HEK293 (cell line): ENCODE measurements at regions not wholly inside any gene's neighbourhood (a gene's known extent, or its start where the extent isn't known, plus 50 kb on each side); places are given as distances from the start of the nearest gene placed in this dataset.

Experiments
- CTCF ChIA-PET: fragments of 350-600 bp; formaldehyde crosslinking; extraction: SDS; loops from one replicate; lab custom pipeline; 2021; ENCODE audit warnings: antibody characterized with exemption; lab: Yijun Ruan, JAX
- POLR2A ChIA-PET: fragments of 300-600 bp; formaldehyde crosslinking; extraction: SDS; loops from one replicate; lab custom pipeline; 2020; ENCODE audit warnings: antibody characterized with exemption, inconsistent platforms; lab: Yijun Ruan, JAX
- H3K27ac ChIP-seq: fragments of 200-500 bp; sonication (Bioruptor generic); 2 replicates; pipeline ENCODE4 v1.5.1; 2014; ENCODE audit warnings: low read depth, low read length, control low read depth, inconsistent platforms; ENCODE audit errors: extremely low read depth
- H3K36me3 ChIP-seq, 2 experiments: fragments of 200-500 bp in 1 of 2; sonication (Bioruptor generic) in 1 of 2; 1 replicate in 1 of 2; 2 replicates in 1 of 2; pipeline ENCODE4 v1.5.1; 2014 to 2017; ENCODE audit warnings: inconsistent platforms in 2 of 2, low read length in 2 of 2; ENCODE audit not compliant: control insufficient read depth in 2 of 2, insufficient read depth in 1 of 2
- H3K4me1 ChIP-seq: fragments of 200-500 bp; sonication (Bioruptor generic); 2 replicates; pipeline ENCODE4 v1.5.1; 2014; ENCODE audit warnings: mild to moderate bottlenecking, low read length, inconsistent platforms; ENCODE audit not compliant: control insufficient read depth, insufficient read depth
- H3K4me3 ChIP-seq: 2 replicates; pipeline ENCODE4 v1.5.1; 2011; ENCODE audit warnings: low read depth, mild to moderate bottlenecking, control low read depth, low read length, moderate library complexity
- H3K9me3 ChIP-seq: fragments of 200-500 bp; sonication (Bioruptor generic); 2 replicates; pipeline ENCODE4 v1.5.1; 2014; ENCODE audit warnings: low read depth, low read length, inconsistent platforms; ENCODE audit not compliant: control insufficient read depth, insufficient read depth
- OSR2 ChIP-seq: fragments of 450-650 bp; formaldehyde crosslinking; IDR thresholded peaks from 2 replicates; pipeline ENCODE4 v1.5.1; 2016; ENCODE audit warnings: missing biosample characterization, missing genetic modification characterization
- PATZ1 ChIP-seq: fragments of 450-650 bp; formaldehyde crosslinking; IDR thresholded peaks from 2 replicates; pipeline ENCODE4 v1.5.1; 2016; ENCODE audit warnings: missing biosample characterization, missing genetic modification characterization
- SP3 ChIP-seq: fragments of 450-650 bp; formaldehyde crosslinking; IDR thresholded peaks from 2 replicates; pipeline ENCODE4 v1.5.1; 2016; ENCODE audit warnings: missing biosample characterization, missing genetic modification characterization
- ZBTB7A ChIP-seq: fragments of 450-650 bp; formaldehyde crosslinking; IDR thresholded peaks from 2 replicates; pipeline ENCODE4 v1.5.1; 2016; ENCODE audit warnings: low read depth, missing biosample characterization, missing genetic modification characterization
- ZFP3 ChIP-seq: fragments of 450-650 bp; formaldehyde crosslinking; IDR thresholded peaks from 2 replicates; pipeline ENCODE4 v1.5.1; 2016; ENCODE audit warnings: low read depth, missing biosample characterization, missing genetic modification characterization
- ZFP41 ChIP-seq: fragments of 450-650 bp; formaldehyde crosslinking; IDR thresholded peaks from 2 replicates; pipeline ENCODE4 v1.5.1; 2016; ENCODE audit warnings: missing biosample characterization, missing genetic modification characterization, borderline replicate concordance
- ZNF10 ChIP-seq: fragments of 450-650 bp; formaldehyde crosslinking; IDR thresholded peaks from 2 replicates; pipeline ENCODE4 v1.5.1; 2017; ENCODE audit warnings: missing biosample characterization, missing genetic modification characterization
- ZNF114 ChIP-seq: fragments of 450-650 bp; formaldehyde crosslinking; IDR thresholded peaks from 2 replicates; pipeline ENCODE4 v1.5.0; 2017; ENCODE audit warnings: missing biosample characterization, missing genetic modification characterization
- ZNF2 ChIP-seq: fragments of 450-650 bp; formaldehyde crosslinking; IDR thresholded peaks from 2 replicates; pipeline ENCODE4 v1.5.1; 2016; ENCODE audit warnings: missing biosample characterization, missing genetic modification characterization
- ZNF202 ChIP-seq: fragments of 450-650 bp; formaldehyde crosslinking; IDR thresholded peaks from 2 replicates; pipeline ENCODE4 v1.5.1; 2016; ENCODE audit warnings: missing biosample characterization, missing genetic modification characterization, borderline replicate concordance
- ZNF23 ChIP-seq: fragments of 450-650 bp; formaldehyde crosslinking; IDR thresholded peaks from 2 replicates; pipeline ENCODE4 v1.5.1; 2016; ENCODE audit warnings: missing biosample characterization, missing genetic modification characterization, borderline replicate concordance
- ZNF488 ChIP-seq: fragments of 450-650 bp; formaldehyde crosslinking; IDR thresholded peaks from 2 replicates; pipeline ENCODE4 v1.5.1; 2016; ENCODE audit warnings: missing biosample characterization, missing genetic modification characterization
- ZNF529 ChIP-seq: fragments of 450-650 bp; formaldehyde crosslinking; IDR thresholded peaks from 2 replicates; pipeline ENCODE4 v1.5.1; 2017; ENCODE audit warnings: missing genetic modification characterization, missing biosample characterization; ENCODE audit not compliant: insufficient replicate concordance
- ZNF555 ChIP-seq: fragments of 450-650 bp; formaldehyde crosslinking; conservative IDR thresholded peaks from 2 replicates; pipeline ENCODE4 v1.5.1; 2017; ENCODE audit warnings: missing biosample characterization, mild to moderate bottlenecking, missing genetic modification characterization, inconsistent platforms
- ZNF571 ChIP-seq: fragments of 450-650 bp; formaldehyde crosslinking; IDR thresholded peaks from 2 replicates; pipeline ENCODE4 v1.5.0; 2017; ENCODE audit warnings: missing biosample characterization, missing genetic modification characterization
- ZNF596 ChIP-seq: fragments of 450-650 bp; IDR thresholded peaks from 2 replicates; pipeline ENCODE4 v1.5.0; 2018; ENCODE audit warnings: missing biosample characterization, mild to moderate bottlenecking, missing genetic modification characterization, moderate library complexity
- ZNF654 ChIP-seq: fragments of 450-650 bp; formaldehyde crosslinking; IDR thresholded peaks from 2 replicates; pipeline ENCODE4 v1.5.1; 2016; ENCODE audit warnings: low read depth, missing biosample characterization, missing genetic modification characterization
- ZNF660 ChIP-seq: fragments of 450-650 bp; IDR thresholded peaks from 2 replicates; pipeline ENCODE4 v1.5.1; 2018; ENCODE audit warnings: missing biosample characterization, mild to moderate bottlenecking, missing genetic modification characterization
- ZSCAN23 ChIP-seq: fragments of 450-650 bp; formaldehyde crosslinking; IDR thresholded peaks from 2 replicates; pipeline ENCODE4 v1.5.1; 2016; ENCODE audit warnings: missing biosample characterization, missing genetic modification characterization
- ZSCAN5A ChIP-seq: fragments of 450-650 bp; formaldehyde crosslinking; IDR thresholded peaks from 2 replicates; pipeline ENCODE4 v1.5.1; 2016; ENCODE audit warnings: missing biosample characterization, missing genetic modification characterization

GRCh38 chr3:190722181-190722905 lies 140.2 kb downstream of the GMNC start:
- Histone ChIP-seq H3K4me3 (no peak overlapping the region), H3K27ac (no peak overlapping the region), H3K9me3 (no peaks in the 10 kb centered on the region), H3K4me1 (no peaks in the 10 kb centered on the region), H3K36me3 (no peaks in the 10 kb centered on the region)
- CTCF ChIA-PET: no interaction called here
- POLR2A ChIA-PET: interaction anchor here (0.6 kb wide), 1 partner anchor 147 kb away, joined by 3 read pairs; no protein-coding TSS in a partner anchor
- TF ChIP-seq SP3 (tag by site-specific recombination) (no peak), ZNF2 (no peak), ZFP3 (no peak), ZNF10 (tag by site-specific recombination) (no peak), ZNF555 (tag by site-specific recombination) (no peak), ZSCAN5A (tag by site-specific recombination) (no peak), PATZ1 (tag by site-specific recombination) (no peak), ZNF529 (tag by site-specific recombination) (no peak), OSR2 (tag by site-specific recombination) (no peak), ZSCAN23 (no peak), ZFP41 (no peak)

- Histone ChIP-seq H3K4me1 (no peaks in the 10 kb centered on the region), H3K36me3 (no peaks in the 10 kb centered on the region), H3K9me3 (no peaks in the 10 kb centered on the region)
- CTCF ChIA-PET: no interaction called here
- no peak for TF ChIP-seq ZNF23 (tag by site-specific recombination)
- TF ChIP-seq ZNF114: no peak
- no peak for TF ChIP-seq ZNF571 (tag by site-specific recombination)
- TF ChIP-seq ZNF488 (tag by site-specific recombination): no peak
- no peak for TF ChIP-seq ZNF596 (tag by site-specific recombination)
- TF ChIP-seq ZNF660 (tag by site-specific recombination): no peak
- TF ChIP-seq, all 188 proteins: peak for 0
- Histone ChIP-seq H3K4me3 (no peak overlapping the region), H3K27ac (no peak overlapping the region)
- POLR2A ChIA-PET: no interaction called here
These were observed 141.2 kb downstream of the GMNC start for GRCh38 chr3:190721330-190721729.

- no peaks in the 10 kb centered on the region for H3K4me1 ChIP-seq
- H3K27ac ChIP-seq: no peak overlapping the region
- no peaks in the 10 kb centered on the region for H3K9me3 ChIP-seq
- no peak overlapping the region for H3K4me3 ChIP-seq
- ChIA-PET POLR2A (no interaction called here), CTCF (no interaction called here)
- TF ChIP-seq ZBTB7A (tag by site-specific recombination) (no peak), ZNF202 (tag by site-specific recombination) (no peak), ZNF654 (no peak)
- no peaks in the 10 kb centered on the region for H3K36me3 ChIP-seq
These were observed 143.8 kb downstream of the GMNC start for GRCh38 chr3:190718671-190719070.
